Motor neuron (in vitro differentiated cells): ENCODE measurements at regions not wholly inside any gene's neighbourhood (a gene's known extent, or its start where the extent isn't known, plus 50 kb on each side); places are given as distances from the start of the nearest gene placed in this dataset.

Experiments
- ATAC-seq, 8 experiments: fragments of 200-7000 bp; cut with Tn5 transposase; replicated peaks in 6 of 8; 2 replicates each; pipeline ENCODE4 v1.8.0; 2021; ENCODE audit warnings: mild to moderate bottlenecking in 8 of 8, moderate library complexity in 8 of 8
- H3K27ac ChIP-seq, 2 donors: fragments of 250-450 bp; sonication (Bioruptor Pico); 2 replicates each; pipeline ENCODE4 v1.9.0; 2021; ENCODE audit warnings: antibody characterized with exemption in 2 of 2, mild to moderate bottlenecking in 2 of 2, moderate library complexity in 1 of 2
- H3K4me1 ChIP-seq, 2 donors: fragments of 250-450 bp; sonication (Bioruptor Pico); replicated peaks in 1 of 2; 2 replicates each; pipeline ENCODE4 v1.6.1; 2021; ENCODE audit warnings: antibody characterized with exemption in 2 of 2, mild to moderate bottlenecking in 2 of 2, moderate library complexity in 1 of 2
- H3K4me3 ChIP-seq, 5 donors: fragments of 250-450 bp; sonication (Bioruptor Pico); 2 replicates each; pipeline ENCODE4 v1.9.0; 2021; ENCODE audit warnings: antibody characterized with exemption in 5 of 5, mild to moderate bottlenecking in 5 of 5, moderate library complexity in 4 of 5
- WGBS, 10 experiments: fragments of 450-650 bp; shearing (Covaris generic); methylation state at CpG; one replicate each; pipeline ENCODE4 v1.0.0; 2022; 5-methylcytosine and 5-hydroxymethylcytosine counted together
- in situ Hi-C, 9 experiments: fragments of 400-800 bp; cut with MboI; loops; one replicate each; pipeline ENCODE4 v1.15.0; 2021; ENCODE audit warnings: low sequenced_read_pairs in 9 of 9, low pct_unique_long_range_greater_than_20kb in 2 of 9; ENCODE audit not compliant: unreplicated experiment in 9 of 9

GRCh38 chr4:173829565-173829964 lies 299.5 kb upstream of the HAND2 start:
- Histone ChIP-seq H3K4me3 (no peak overlapping the region), H3K27ac (no peak overlapping the region), H3K4me1 (no peaks in the 10 kb centered on the region)
- WGBS, 10 experiments = 79 to 100% (median 86%) methylated on average over 1 to 4 of the region's 4 CpGs; no CpG with 5 or more reads in 2 of the 10 experiments
- no peak for ATAC-seq
- in situ Hi-C loops = no loop called here

GRCh38 chr4:173827707-173828106 lies 297.7 kb upstream of the HAND2 start:
- Histone ChIP-seq H3K4me3 (no peak overlapping the region), H3K4me1 (no peaks in the 10 kb centered on the region), H3K27ac (no peak overlapping the region)
- in situ Hi-C loops = no loop called here
- WGBS, 10 experiments = 0 to 86% (median 60%) methylated on average over 1 to 2 of the region's 2 CpGs
- ATAC-seq = peak in 1 of 8 experiments; percentile 26

GRCh38 chr4:173821876-173822275 lies 291.8 kb upstream of the HAND2 start:
- in situ Hi-C loops = no loop called here
- Histone ChIP-seq H3K27ac (no peak overlapping the region), H3K4me3 (no peak overlapping the region), H3K4me1 (no peaks in the 10 kb centered on the region)
- no peak for ATAC-seq
- 13 to 90% (median 67%) methylated on average over 1 to 3 of the region's 3 CpGs; no CpG with 5 or more reads in 2 of the 10 experiments for WGBS, 10 experiments

GRCh38 chr4:173821036-173821435 lies 291.0 kb upstream of the HAND2 start:
- in situ Hi-C loops = no loop called here
- WGBS, 10 experiments = 0 to 100% (median 77%) methylated on average over 1 of the region's 1 CpG; no CpG with 5 or more reads in 4 of the 10 experiments
- no peak for ATAC-seq
- no peak overlapping the region for H3K4me3 ChIP-seq
- no peaks in the 10 kb centered on the region for H3K4me1 ChIP-seq
- no peak overlapping the region for H3K27ac ChIP-seq

- Histone ChIP-seq H3K27ac (no peak overlapping the region), H3K4me3 (no peak overlapping the region), H3K4me1 (no peaks in the 10 kb centered on the region)
- no peak for ATAC-seq
- in situ Hi-C loops = no loop called here
- WGBS, 10 experiments = 57 to 100% (median 96%) methylated on average over 1 to 2 of the region's 2 CpGs; no CpG with 5 or more reads in 2 of the 10 experiments
These were observed 277.3 kb upstream of the HAND2 start for GRCh38 chr4:173807347-173807746.

- WGBS, 10 experiments = 60 to 100% (median 90%) methylated on average over 1 of the region's 1 CpG; no CpG with 5 or more reads in 2 of the 10 experiments
- ATAC-seq = no peak
- no peak overlapping the region for H3K27ac ChIP-seq
- H3K4me3 ChIP-seq = no peak overlapping the region
- in situ Hi-C loops = no loop called here
- no peaks in the 10 kb centered on the region for H3K4me1 ChIP-seq
These were observed 275.9 kb upstream of the HAND2 start for GRCh38 chr4:173805884-173806283.

- in situ Hi-C loops = no loop called here
- peak in 1 of 8 experiments; percentile 37 for ATAC-seq
- no peaks in the 10 kb centered on the region for H3K4me1 ChIP-seq
These were observed 272.6 kb upstream of the HAND2 start for GRCh38 chr4:173802662-173803022.

GRCh38 chr4:173801876-173802661 lies 272.0 kb upstream of the HAND2 start:
- Histone ChIP-seq H3K4me3 (no peak overlapping the region), H3K4me1 (no peaks in the 10 kb centered on the region), H3K27ac (no peak overlapping the region)
- ATAC-seq = no peak
- 0 to 100% (median 47%) methylated on average over 1 to 3 of the region's 3 CpGs; no CpG with 5 or more reads in 2 of the 10 experiments for WGBS, 10 experiments
- in situ Hi-C loops = no loop called here

More at GRCh38 chr4:173802662-173803022, 272.6 kb upstream of the HAND2 start:
- Histone ChIP-seq H3K27ac (no peak overlapping the region), H3K4me3 (no peak overlapping the region)

- Histone ChIP-seq H3K4me3 (no peak overlapping the region), H3K27ac (no peak overlapping the region), H3K4me1 (no peaks in the 10 kb centered on the region)
- ATAC-seq = no peak
- in situ Hi-C loops = no loop called here
- 0 to 71% (median 33%) methylated on average over 1 of the region's 1 CpG; no CpG with 5 or more reads in 3 of the 10 experiments for WGBS, 10 experiments
These were observed 271.3 kb upstream of the HAND2 start for GRCh38 chr4:173801361-173801760.

- in situ Hi-C loops = no loop called here
- no peak for ATAC-seq
- no peak overlapping the region for H3K4me3 ChIP-seq
- H3K4me1 ChIP-seq = no peaks in the 10 kb centered on the region
- WGBS, 10 experiments = 17 to 100% (median 67%) methylated on average over 1 of the region's 1 CpG; no CpG with 5 or more reads in 1 of the 10 experiments
- H3K27ac ChIP-seq = no peak overlapping the region
These were observed 267.3 kb upstream of the HAND2 start for GRCh38 chr4:173797296-173797695.

GRCh38 chr4:173794662-173795061 lies 264.6 kb upstream of the HAND2 start:
- Histone ChIP-seq H3K4me1 (no peaks in the 10 kb centered on the region), H3K4me3 (no peak overlapping the region), H3K27ac (no peak overlapping the region)
- ATAC-seq = no peak
- WGBS, 10 experiments = 0 to 92% (median 62%) methylated on average over 1 to 2 of the region's 2 CpGs
- in situ Hi-C loops = no loop called here

- in situ Hi-C loops = no loop called here
- Histone ChIP-seq H3K4me3 (no peak overlapping the region), H3K27ac (no peak overlapping the region), H3K4me1 (no peaks in the 10 kb centered on the region)
- WGBS, 10 experiments = 28 to 100% (median 96%) methylated on average over 1 to 3 of the region's 3 CpGs; no CpG with 5 or more reads in 1 of the 10 experiments
- no peak for ATAC-seq
These were observed 264.0 kb upstream of the HAND2 start for GRCh38 chr4:173793937-173794510.

GRCh38 chr4:173782660-173783059 lies 252.6 kb upstream of the HAND2 start:
- 0 to 50% (median 17%) methylated on average over 1 to 2 of the region's 2 CpGs; no CpG with 5 or more reads in 3 of the 10 experiments for WGBS, 10 experiments
- Histone ChIP-seq H3K4me1 (no peaks in the 10 kb centered on the region), H3K4me3 (no peak overlapping the region), H3K27ac (no peak overlapping the region)
- ATAC-seq = no peak
- in situ Hi-C loops = no loop called here

GRCh38 chr4:173777921-173778320 lies 247.9 kb upstream of the HAND2 start:
- in situ Hi-C loops = no loop called here
- Histone ChIP-seq H3K27ac (no peak overlapping the region), H3K4me3 (no peak overlapping the region), H3K4me1 (no peaks in the 10 kb centered on the region)
- WGBS, 10 experiments = 71 to 100% (median 71%) methylated on average over 1 to 2 of the region's 2 CpGs; no CpG with 5 or more reads in 7 of the 10 experiments
- ATAC-seq = no peak
